Vagina (tissue), 2 donors: ENCODE measurements at regions not wholly inside any gene's neighbourhood (a gene's known extent, or its start where the extent isn't known, plus 50 kb on each side); places are given as distances from the start of the nearest gene placed in this dataset.
"Not testable (repeated sequence)": the region's sequence is repeated elsewhere in the genome, so short reads cannot be mapped to it uniquely, and the experiment has no call there.

Experiments used
- POLR2A ChIP-seq, 2 donors: fragments of 450-650 bp; IDR thresholded peaks; one replicate each; pipeline ENCODE4 v1.6.1; 2017; ENCODE audit warnings: antibody characterized with exemption in 2 of 2, mild to moderate bottlenecking in 2 of 2, moderate library complexity in 2 of 2
- POLR2AphosphoS5 ChIP-seq, 2 donors: sonication (generic); formaldehyde crosslinking; IDR thresholded peaks; one replicate each; pipeline ENCODE4 v1.9.0; 2017; ENCODE audit warnings: antibody characterized with exemption in 2 of 2, mild to moderate bottlenecking in 2 of 2, low read depth in 1 of 2; ENCODE audit not compliant: insufficient read depth in 1 of 2
- TF ChIP-seq, protein P1 (sequence below), 3 experiments: fragments of 450-650 bp in 2 of 3; fragments of 200-600 bp in 1 of 3; sonication (generic) in 1 of 3; IDR thresholded peaks; one replicate each; pipeline ENCODE4 v1.5.1; 2017 to 2019; ENCODE audit warnings: antibody characterized with exemption in 3 of 3, mild to moderate bottlenecking in 2 of 3, moderate library complexity in 2 of 3

GRCh38 chr22:21327629-21328028 is 55.9 kb upstream of the RIMBP3B start:
- TF ChIP-seq, protein P1, sequence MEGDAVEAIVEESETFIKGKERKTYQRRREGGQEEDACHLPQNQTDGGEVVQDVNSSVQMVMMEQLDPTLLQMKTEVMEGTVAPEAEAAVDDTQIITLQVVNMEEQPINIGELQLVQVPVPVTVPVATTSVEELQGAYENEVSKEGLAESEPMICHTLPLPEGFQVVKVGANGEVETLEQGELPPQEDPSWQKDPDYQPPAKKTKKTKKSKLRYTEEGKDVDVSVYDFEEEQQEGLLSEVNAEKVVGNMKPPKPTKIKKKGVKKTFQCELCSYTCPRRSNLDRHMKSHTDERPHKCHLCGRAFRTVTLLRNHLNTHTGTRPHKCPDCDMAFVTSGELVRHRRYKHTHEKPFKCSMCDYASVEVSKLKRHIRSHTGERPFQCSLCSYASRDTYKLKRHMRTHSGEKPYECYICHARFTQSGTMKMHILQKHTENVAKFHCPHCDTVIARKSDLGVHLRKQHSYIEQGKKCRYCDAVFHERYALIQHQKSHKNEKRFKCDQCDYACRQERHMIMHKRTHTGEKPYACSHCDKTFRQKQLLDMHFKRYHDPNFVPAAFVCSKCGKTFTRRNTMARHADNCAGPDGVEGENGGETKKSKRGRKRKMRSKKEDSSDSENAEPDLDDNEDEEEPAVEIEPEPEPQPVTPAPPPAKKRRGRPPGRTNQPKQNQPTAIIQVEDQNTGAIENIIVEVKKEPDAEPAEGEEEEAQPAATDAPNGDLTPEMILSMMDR (IDR thresholded peaks at IDR 0.05), result not testable (repeated sequence)
- TF ChIP-seq POLR2AphosphoS5 (IDR thresholded peaks at IDR 0.05; ENCODE audit: insufficient read depth in 1 of 2, low read depth in 1 of 2); POLR2A (IDR thresholded peaks at IDR 0.05): not testable (repeated sequence)
